Vagina (tissue), 2 donors: ENCODE measurements at regions not wholly inside any gene's neighbourhood (a gene's known extent, or its start where the extent isn't known, plus 50 kb on each side); places are given as distances from the start of the nearest gene placed in this dataset.

Source experiments
- DNase-seq, 2 donors: peaks; one replicate each; pipeline ENCODE4 v3.0.0-alpha.2; 2017; ENCODE audit errors: extremely low spot score in 2 of 2
- H3K27ac ChIP-seq: fragments of 200-600 bp; sonication (generic); one replicate; pipeline ENCODE4 v1.5.1; 2019
- H3K27me3 ChIP-seq: fragments of 200-600 bp; sonication (generic); one replicate; pipeline ENCODE4 v1.5.1; 2019
- H3K36me3 ChIP-seq, 2 donors: fragments of 200-600 bp; sonication (generic); one replicate each; pipeline ENCODE4 v1.5.1; 2017 to 2019
- H3K4me1 ChIP-seq: fragments of 200-600 bp; sonication (generic); one replicate; pipeline ENCODE4 v1.5.1; 2019
- H3K4me3 ChIP-seq, 2 donors: fragments of 200-600 bp; sonication (generic); 1 replicate in 1 of 2; 2 replicates in 1 of 2; pipeline ENCODE4 v1.5.1; 2016 to 2019
- H3K9me3 ChIP-seq: fragments of 200-600 bp; sonication (generic); one replicate; pipeline ENCODE4 v1.5.1; 2019
- CTCF ChIP-seq, 3 experiments: fragments of 450-650 bp in 2 of 3; fragments of 200-600 bp in 1 of 3; sonication (generic) in 1 of 3; IDR thresholded peaks; one replicate each; pipeline ENCODE4 v1.5.1; 2017 to 2019; ENCODE audit warnings: antibody characterized with exemption in 3 of 3, mild to moderate bottlenecking in 2 of 3, moderate library complexity in 2 of 3
- POLR2A ChIP-seq, 2 donors: fragments of 450-650 bp; IDR thresholded peaks; one replicate each; pipeline ENCODE4 v1.6.1; 2017; ENCODE audit warnings: antibody characterized with exemption in 2 of 2, mild to moderate bottlenecking in 2 of 2, moderate library complexity in 2 of 2
- POLR2AphosphoS5 ChIP-seq, 2 donors: sonication (generic); formaldehyde crosslinking; IDR thresholded peaks; one replicate each; pipeline ENCODE4 v1.9.0; 2017; ENCODE audit warnings: antibody characterized with exemption in 2 of 2, mild to moderate bottlenecking in 2 of 2, low read depth in 1 of 2; ENCODE audit not compliant: insufficient read depth in 1 of 2
- intact Hi-C: fragments of 100-400 bp; cut with DNase I; formaldehyde crosslinking; loops from one replicate; pipeline ENCODE4 v1.15.1; 2023

DNA sequence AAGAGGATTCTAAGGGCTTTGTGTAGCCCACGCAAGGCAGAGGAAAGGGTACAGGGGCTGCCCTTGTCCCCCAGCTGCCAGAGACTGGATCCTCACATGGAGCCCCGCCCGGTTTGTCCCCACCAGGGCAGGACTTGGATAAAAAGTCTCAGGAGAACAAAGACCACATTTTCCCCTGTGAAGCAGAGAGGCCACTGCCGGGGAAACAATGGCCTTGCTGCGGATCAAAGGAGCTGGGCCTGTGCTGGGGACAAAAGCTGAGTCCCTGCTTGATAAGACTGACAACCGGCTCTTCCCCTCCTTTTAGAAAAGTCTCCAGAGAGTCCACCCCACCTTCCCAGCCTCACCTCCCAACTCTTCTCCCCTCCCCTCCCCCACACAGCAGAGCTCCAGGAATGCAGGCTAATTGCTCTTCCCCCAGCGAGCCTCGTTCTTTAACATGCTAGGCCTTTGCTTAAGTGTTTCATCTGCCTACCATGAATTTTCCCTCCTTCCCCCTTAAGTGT lies 142.4 kb downstream of the PLPP3 start:
- Histone ChIP-seq H3K9me3 (no peaks in the 10 kb centered on the region), H3K4me1 (peaks cover 9% of the 10 kb centered on the region), H3K4me3 (no peak overlapping the region), H3K27me3 (no peaks in the 10 kb centered on the region), H3K27ac (no peak overlapping the region), H3K36me3 (no peaks in the 10 kb centered on the region)
- no peak for DNase-seq
- TF ChIP-seq POLR2A (IDR thresholded peaks at IDR 0.05) = no peak
- no peak for TF ChIP-seq CTCF (IDR thresholded peaks at IDR 0.05)
- no peak for TF ChIP-seq POLR2AphosphoS5 (IDR thresholded peaks at IDR 0.05; ENCODE audit: insufficient read depth in 1 of 2, low read depth in 1 of 2)
- intact Hi-C loops = no loop called here

- H3K4me3 ChIP-seq = no peak overlapping the region
- intact Hi-C loops = no loop called here
- H3K36me3 ChIP-seq = no peaks in the 10 kb centered on the region
- H3K9me3 ChIP-seq = no peaks in the 10 kb centered on the region
- TF ChIP-seq POLR2AphosphoS5 (IDR thresholded peaks at IDR 0.05; ENCODE audit: insufficient read depth in 1 of 2, low read depth in 1 of 2) (no peak), POLR2A (IDR thresholded peaks at IDR 0.05) (no peak), CTCF (IDR thresholded peaks at IDR 0.05) (no peak)
- no peak for DNase-seq
- peaks cover 11% of the 10 kb centered on the region for H3K4me1 ChIP-seq
- no peak overlapping the region for H3K27ac ChIP-seq
- H3K27me3 ChIP-seq = no peaks in the 10 kb centered on the region
Measured at GRCh38 chr1:56436296-56436695, 143.1 kb downstream of the PLPP3 start.

DNA sequence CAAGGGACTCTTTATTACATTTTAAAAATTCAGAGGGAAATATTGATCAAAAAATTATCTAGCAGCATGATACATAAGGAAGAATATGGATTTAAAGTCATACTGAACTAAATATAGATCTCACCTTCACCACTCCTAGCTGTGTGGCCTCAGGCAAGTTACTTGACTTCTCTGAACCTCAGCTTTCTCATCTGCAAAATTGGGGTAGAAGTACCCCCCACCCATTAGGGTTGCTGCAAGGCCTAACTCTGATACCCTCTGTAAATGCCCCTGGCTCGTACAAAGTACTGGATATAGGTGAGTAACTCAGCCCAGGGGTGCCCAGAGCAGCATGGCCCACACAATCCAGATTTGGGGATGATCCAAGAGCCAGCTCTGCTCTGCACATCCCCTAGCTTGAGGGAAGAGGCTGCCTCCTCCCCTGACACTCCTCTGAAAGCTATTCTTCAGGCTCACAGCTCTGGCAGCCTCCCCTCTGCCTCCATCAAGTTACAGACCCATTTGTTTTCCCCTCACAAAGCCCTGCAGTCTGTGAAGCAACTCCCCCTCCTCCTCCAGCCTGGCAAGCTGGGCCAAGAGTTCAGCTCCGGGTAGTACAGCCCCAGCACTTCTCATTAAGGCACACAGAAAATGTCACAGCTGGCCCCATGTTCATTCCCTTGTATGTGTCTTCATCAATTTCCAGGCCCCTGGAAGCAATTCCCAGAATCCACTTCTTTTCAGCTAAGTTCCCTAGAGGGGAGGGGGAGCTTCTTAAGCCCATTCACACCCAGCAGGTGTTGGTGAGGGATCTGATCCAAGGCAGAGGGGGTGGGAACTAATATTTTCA lies 143.7 kb downstream of the PLPP3 start:
- no peak overlapping the region for H3K27ac ChIP-seq
- no peaks in the 10 kb centered on the region for H3K27me3 ChIP-seq
- no peak for TF ChIP-seq POLR2AphosphoS5 (IDR thresholded peaks at IDR 0.05; ENCODE audit: insufficient read depth in 1 of 2, low read depth in 1 of 2)
- no peak for TF ChIP-seq CTCF (IDR thresholded peaks at IDR 0.05)
- no peak for TF ChIP-seq POLR2A (IDR thresholded peaks at IDR 0.05)
- DNase-seq = no peak
- peaks cover 11% of the 10 kb centered on the region for H3K4me1 ChIP-seq
- H3K4me3 ChIP-seq = no peak overlapping the region
- no peaks in the 10 kb centered on the region for H3K36me3 ChIP-seq
- H3K9me3 ChIP-seq = no peaks in the 10 kb centered on the region
- intact Hi-C loops = no loop called here

DNA sequence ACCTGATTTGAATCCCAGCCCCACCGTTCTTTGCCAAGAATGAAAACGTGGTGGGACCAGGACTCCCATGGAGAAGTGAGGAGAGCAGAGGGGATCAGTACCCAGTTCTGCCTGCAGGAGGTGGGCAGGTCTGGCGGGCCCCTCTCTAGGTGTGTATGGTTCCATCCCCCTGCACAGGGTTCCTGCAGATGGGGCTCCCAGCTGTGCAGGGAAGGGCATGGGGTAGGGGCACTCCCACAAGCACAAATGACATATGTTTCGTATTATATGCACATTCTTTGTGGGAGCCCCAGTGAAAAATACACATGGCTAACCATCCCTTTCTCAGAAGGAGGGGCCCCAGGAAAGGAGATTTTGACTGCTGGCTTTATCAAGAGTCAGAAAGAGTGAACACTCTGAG lies 144.6 kb downstream of the PLPP3 start:
- TF ChIP-seq POLR2AphosphoS5 (IDR thresholded peaks at IDR 0.05; ENCODE audit: insufficient read depth in 1 of 2, low read depth in 1 of 2) (no peak), CTCF (IDR thresholded peaks at IDR 0.05) (no peak), POLR2A (IDR thresholded peaks at IDR 0.05) (no peak)
- Histone ChIP-seq H3K36me3 (no peaks in the 10 kb centered on the region), H3K4me1 (peaks cover 11% of the 10 kb centered on the region), H3K27ac (no peak overlapping the region), H3K9me3 (no peaks in the 10 kb centered on the region), H3K27me3 (no peaks in the 10 kb centered on the region), H3K4me3 (no peak overlapping the region)
- intact Hi-C loops = no loop called here
- DNase-seq = no peak

GRCh38 chr1:56434025-56434424 lies 145.3 kb downstream of the PLPP3 start:
- Histone ChIP-seq H3K4me3 (no peak overlapping the region), H3K36me3 (no peaks in the 10 kb centered on the region), H3K27ac (no peak overlapping the region), H3K27me3 (no peaks in the 10 kb centered on the region), H3K9me3 (no peaks in the 10 kb centered on the region), H3K4me1 (peaks cover 11% of the 10 kb centered on the region)
- TF ChIP-seq CTCF (IDR thresholded peaks at IDR 0.05) (no peak), POLR2AphosphoS5 (IDR thresholded peaks at IDR 0.05; ENCODE audit: insufficient read depth in 1 of 2, low read depth in 1 of 2) (no peak), POLR2A (IDR thresholded peaks at IDR 0.05) (no peak)
- DNase-seq = no peak
- intact Hi-C loops = no loop called here
